HEK293 (cell line): ENCODE measurements at regions not wholly inside any gene's neighbourhood (a gene's known extent, or its start where the extent isn't known, plus 50 kb on each side); places are given as distances from the start of the nearest gene placed in this dataset.

ENCODE experiments used
- PATZ1 ChIP-seq: fragments of 450-650 bp; formaldehyde crosslinking; IDR thresholded peaks from 2 replicates; pipeline ENCODE4 v1.5.1; 2016; ENCODE audit warnings: missing biosample characterization, missing genetic modification characterization
- RBAK ChIP-seq: fragments of 450-650 bp; formaldehyde crosslinking; IDR thresholded peaks from 2 replicates; pipeline ENCODE4 v1.5.1; 2016; ENCODE audit warnings: missing biosample characterization, missing genetic modification characterization
- REST ChIP-seq: fragments of 450-650 bp; formaldehyde crosslinking; IDR thresholded peaks from 2 replicates; pipeline ENCODE4 v1.5.1; 2016; ENCODE audit warnings: missing biosample characterization, missing genetic modification characterization
- ZBTB48 ChIP-seq: fragments of 450-650 bp; formaldehyde crosslinking; IDR thresholded peaks from 2 replicates; pipeline ENCODE4 v1.5.1; 2016; ENCODE audit warnings: missing biosample characterization, missing genetic modification characterization
- ZBTB7A ChIP-seq: fragments of 450-650 bp; formaldehyde crosslinking; IDR thresholded peaks from 2 replicates; pipeline ENCODE4 v1.5.1; 2016; ENCODE audit warnings: low read depth, missing biosample characterization, missing genetic modification characterization
- ZNF449 ChIP-seq: fragments of 450-650 bp; formaldehyde crosslinking; IDR thresholded peaks from 2 replicates; pipeline ENCODE4 v1.5.1; 2017; ENCODE audit warnings: missing biosample characterization, mild to moderate bottlenecking, missing genetic modification characterization, moderate library complexity
- ZNF747 ChIP-seq: fragments of 450-650 bp; formaldehyde crosslinking; IDR thresholded peaks from 2 replicates; pipeline ENCODE4 v1.5.1; 2016; ENCODE audit warnings: missing biosample characterization, missing genetic modification characterization
- TF ChIP-seq, protein P1 (sequence below): fragments of 450-650 bp; formaldehyde crosslinking; IDR thresholded peaks from 2 replicates; pipeline ENCODE4 v1.5.1; 2016; ENCODE audit warnings: missing biosample characterization, missing genetic modification characterization
- TF ChIP-seq, protein P2 (sequence below): fragments of 450-650 bp; formaldehyde crosslinking; IDR thresholded peaks from 2 replicates; pipeline ENCODE4 v1.5.1; 2016; ENCODE audit warnings: missing biosample characterization, missing genetic modification characterization

DNA sequence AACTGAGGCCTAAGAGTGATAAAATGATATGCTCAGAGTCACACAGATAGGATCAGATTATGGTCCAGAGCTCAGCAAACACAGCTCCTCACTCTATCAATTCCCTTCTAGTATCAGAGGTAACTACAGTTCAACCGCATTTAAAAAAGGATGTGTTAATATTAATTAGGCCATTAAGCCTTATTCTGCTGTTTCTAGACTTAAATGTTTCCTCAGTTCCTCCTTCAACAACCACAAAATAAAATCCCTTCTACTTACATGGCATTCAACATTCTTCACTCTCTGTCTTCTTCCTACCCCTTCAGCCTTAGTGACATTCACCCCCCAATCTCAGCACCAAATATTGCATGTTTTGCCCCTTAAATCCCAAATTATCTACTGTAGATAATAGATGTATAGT, 254.9 kb downstream of the PLPP3 start:
- TF ChIP-seq, protein P1, sequence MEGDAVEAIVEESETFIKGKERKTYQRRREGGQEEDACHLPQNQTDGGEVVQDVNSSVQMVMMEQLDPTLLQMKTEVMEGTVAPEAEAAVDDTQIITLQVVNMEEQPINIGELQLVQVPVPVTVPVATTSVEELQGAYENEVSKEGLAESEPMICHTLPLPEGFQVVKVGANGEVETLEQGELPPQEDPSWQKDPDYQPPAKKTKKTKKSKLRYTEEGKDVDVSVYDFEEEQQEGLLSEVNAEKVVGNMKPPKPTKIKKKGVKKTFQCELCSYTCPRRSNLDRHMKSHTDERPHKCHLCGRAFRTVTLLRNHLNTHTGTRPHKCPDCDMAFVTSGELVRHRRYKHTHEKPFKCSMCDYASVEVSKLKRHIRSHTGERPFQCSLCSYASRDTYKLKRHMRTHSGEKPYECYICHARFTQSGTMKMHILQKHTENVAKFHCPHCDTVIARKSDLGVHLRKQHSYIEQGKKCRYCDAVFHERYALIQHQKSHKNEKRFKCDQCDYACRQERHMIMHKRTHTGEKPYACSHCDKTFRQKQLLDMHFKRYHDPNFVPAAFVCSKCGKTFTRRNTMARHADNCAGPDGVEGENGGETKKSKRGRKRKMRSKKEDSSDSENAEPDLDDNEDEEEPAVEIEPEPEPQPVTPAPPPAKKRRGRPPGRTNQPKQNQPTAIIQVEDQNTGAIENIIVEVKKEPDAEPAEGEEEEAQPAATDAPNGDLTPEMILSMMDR (tag by site-specific recombination): no peak
- TF ChIP-seq ZNF747 (tag by site-specific recombination): no peak
- no peak for TF ChIP-seq ZBTB7A
- no peak for TF ChIP-seq ZNF449 (tag by site-specific recombination)
- TF ChIP-seq RBAK (tag by site-specific recombination): no peak
- TF ChIP-seq ZBTB48 (tag by site-specific recombination): no peak
- TF ChIP-seq, protein P2, sequence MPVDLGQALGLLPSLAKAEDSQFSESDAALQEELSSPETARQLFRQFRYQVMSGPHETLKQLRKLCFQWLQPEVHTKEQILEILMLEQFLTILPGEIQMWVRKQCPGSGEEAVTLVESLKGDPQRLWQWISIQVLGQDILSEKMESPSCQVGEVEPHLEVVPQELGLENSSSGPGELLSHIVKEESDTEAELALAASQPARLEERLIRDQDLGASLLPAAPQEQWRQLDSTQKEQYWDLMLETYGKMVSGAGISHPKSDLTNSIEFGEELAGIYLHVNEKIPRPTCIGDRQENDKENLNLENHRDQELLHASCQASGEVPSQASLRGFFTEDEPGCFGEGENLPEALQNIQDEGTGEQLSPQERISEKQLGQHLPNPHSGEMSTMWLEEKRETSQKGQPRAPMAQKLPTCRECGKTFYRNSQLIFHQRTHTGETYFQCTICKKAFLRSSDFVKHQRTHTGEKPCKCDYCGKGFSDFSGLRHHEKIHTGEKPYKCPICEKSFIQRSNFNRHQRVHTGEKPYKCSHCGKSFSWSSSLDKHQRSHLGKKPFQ: no peak
- no peak for TF ChIP-seq PATZ1
- TF ChIP-seq REST: no peak
